ENCODE measurements at regions not wholly inside any gene's neighbourhood (a gene's known extent, or its start where the extent isn't known, plus 50 kb on each side); places are given as distances from the start of the nearest gene placed in this dataset.
"Not testable (repeated sequence)": the region's sequence is repeated elsewhere in the genome, so short reads cannot be mapped to it uniquely, and the experiment has no call there.

DNA sequence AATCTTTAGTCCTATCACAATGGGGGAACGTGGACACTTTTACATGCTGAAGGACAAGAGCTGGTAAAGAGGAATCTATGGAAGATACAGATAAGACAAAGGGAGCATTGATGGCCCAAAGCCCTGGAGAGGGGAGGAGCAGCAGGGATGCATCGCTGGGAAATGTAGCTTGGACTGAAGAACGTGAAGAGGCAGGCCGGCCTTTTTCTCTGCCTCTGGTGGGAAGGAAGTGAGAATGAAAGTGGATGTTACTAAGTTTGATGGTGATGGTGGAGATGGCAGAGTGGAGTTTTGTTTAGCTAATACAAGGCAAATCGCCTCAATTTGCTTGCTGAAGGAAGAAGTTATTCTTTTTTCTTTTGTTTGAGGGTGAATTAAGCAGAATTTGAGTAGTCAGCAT, 124.6 kb upstream of the TAF11L2 start:
- Histone ChIP-seq H3K9ac (ENCODE audit: insufficient read length) (no peak overlapping the region), H3K36me3 (ENCODE audit: insufficient read depth, low read length) (no peaks in the 10 kb centered on the region), H3K27ac (no peak overlapping the region), H3K9me3 (ENCODE audit: low read depth, low read length) (no peaks in the 10 kb centered on the region), H3K4me3 (no peak overlapping the region)
- DNase-seq (ENCODE audit: low read depth, low spot score) = no peak
- no peak for TF ChIP-seq EZH2 (IDR thresholded peaks at IDR 0.05)
- TF ChIP-seq FOXP2 (optimal IDR thresholded peaks at IDR 0.05; ENCODE audit: control extremely low read depth, extremely low read length, insufficient read depth) = no peak
- no peak for TF ChIP-seq POLR2AphosphoS5 (IDR thresholded peaks at IDR 0.05; ENCODE audit: borderline replicate concordance, low read depth, low read length)

DNA sequence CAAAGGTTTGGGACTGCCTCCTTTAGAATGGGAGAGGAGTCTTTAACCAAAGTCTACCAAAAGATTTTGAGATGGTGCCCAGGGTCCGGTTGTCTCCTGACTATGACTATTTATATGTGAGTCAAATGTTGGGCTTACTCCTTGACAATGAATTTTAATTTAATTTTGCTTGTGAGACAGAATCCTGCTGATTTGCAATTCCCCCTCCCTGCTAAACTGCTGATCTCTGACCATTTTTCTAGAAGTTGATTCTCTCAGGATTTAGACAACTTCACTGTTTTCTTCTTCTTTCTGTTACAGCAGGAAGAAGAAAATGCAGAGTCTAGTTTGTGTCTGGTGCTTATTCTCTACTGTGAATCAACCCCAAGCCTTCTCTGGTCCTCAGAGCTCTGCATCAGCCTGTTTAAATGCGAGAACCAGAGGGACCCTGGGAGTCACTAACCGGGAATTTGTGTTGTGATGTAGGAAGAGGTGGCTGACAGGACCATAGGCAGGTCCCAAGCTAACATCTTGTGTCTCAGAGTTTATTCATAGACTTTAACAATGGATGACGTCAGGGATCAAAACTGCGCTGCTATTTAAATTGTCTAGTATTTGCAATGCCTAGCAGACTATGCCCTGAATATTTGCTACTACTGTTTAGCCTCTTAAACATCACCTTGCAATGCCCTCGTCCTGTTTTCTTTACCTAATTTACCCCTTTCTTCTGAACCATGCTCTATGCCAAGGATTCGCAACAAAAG, 124.0 kb upstream of the TAF11L2 start:
- Histone ChIP-seq H3K9ac (ENCODE audit: insufficient read length) (no peak overlapping the region), H3K9me3 (ENCODE audit: low read depth, low read length) (no peaks in the 10 kb centered on the region), H3K27ac (0 out of 2 replicates have a peak overlapping the region, but pooled peaks have one; percentile 1), H3K4me3 (no peak overlapping the region), H3K36me3 (ENCODE audit: insufficient read depth, low read length) (no peaks in the 10 kb centered on the region)
- DNase-seq (ENCODE audit: low read depth, low spot score) = no peak
- TF ChIP-seq EZH2 (IDR thresholded peaks at IDR 0.05) = no peak
- no peak for TF ChIP-seq FOXP2 (optimal IDR thresholded peaks at IDR 0.05; ENCODE audit: control extremely low read depth, extremely low read length, insufficient read depth)
- no peak for TF ChIP-seq POLR2AphosphoS5 (IDR thresholded peaks at IDR 0.05; ENCODE audit: borderline replicate concordance, low read depth, low read length)

DNA sequence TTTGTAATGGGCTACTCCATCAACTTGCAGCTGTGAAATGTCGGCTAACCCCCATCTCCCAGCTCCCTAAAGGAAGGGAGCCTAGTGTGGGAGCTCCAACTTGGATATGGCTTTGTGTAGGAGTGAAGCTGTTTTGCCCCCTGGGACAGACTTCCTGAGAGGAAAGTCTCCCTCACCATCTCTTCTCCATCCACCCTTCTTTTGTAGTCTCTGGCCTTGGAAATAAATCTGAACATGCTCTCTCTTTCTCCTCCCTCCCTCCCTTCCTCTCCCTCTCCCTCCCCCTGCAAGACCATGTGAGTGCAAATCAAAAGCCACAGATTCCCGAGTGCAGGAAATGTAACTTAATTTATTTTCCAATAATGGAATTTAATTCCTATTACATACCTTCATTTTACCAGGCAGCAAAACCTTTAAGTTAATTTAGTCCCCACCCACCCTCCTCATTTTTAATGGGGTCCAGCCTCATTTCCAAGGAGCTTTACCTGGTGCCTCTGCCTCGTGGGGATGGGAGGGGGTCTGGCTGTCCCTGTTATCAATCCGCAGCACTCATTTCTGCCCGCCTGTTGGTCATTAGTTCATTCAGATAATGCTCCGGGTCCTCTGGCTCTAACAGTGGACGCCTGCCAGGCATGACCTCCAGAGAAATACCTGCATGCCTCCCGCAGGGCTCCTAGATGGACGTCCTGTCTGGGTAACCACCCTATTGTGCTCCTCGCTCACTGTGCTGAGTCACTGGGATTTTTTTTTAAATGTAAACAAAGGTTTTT, 122.9 kb upstream of the TAF11L2 start:
- no peak overlapping the region for H3K9ac ChIP-seq (ENCODE audit: insufficient read length)
- H3K36me3 ChIP-seq (ENCODE audit: insufficient read depth, low read length) = no peaks in the 10 kb centered on the region
- H3K9me3 ChIP-seq (ENCODE audit: low read depth, low read length) = no peaks in the 10 kb centered on the region
- TF ChIP-seq FOXP2 (optimal IDR thresholded peaks at IDR 0.05; ENCODE audit: control extremely low read depth, extremely low read length, insufficient read depth) = no peak
- TF ChIP-seq POLR2AphosphoS5 (IDR thresholded peaks at IDR 0.05; ENCODE audit: borderline replicate concordance, low read depth, low read length) = no peak
- TF ChIP-seq EZH2 (IDR thresholded peaks at IDR 0.05) = no peak
- DNase-seq (ENCODE audit: low read depth, low spot score) = no peak
- no peak overlapping the region for H3K4me3 ChIP-seq
- H3K27ac ChIP-seq = no peak overlapping the region

DNA sequence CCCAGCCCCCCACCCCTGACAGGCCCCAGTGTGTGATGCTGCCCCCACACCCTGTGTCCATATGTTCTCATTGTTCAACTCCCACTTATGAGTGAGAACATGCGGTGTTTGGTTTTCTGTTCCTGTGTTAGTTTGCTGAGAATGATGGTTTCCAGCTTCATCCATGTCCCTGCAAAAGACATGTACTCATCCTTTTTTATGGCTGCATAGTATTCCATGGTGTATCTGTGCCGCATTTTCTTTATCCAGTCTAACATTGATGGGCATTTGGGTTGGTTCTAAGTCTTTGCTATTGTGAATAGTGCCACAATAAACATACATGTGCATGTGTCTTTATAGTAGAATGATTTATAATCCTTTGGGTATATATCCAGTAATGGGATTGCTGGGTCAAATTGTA, 122.1 kb upstream of the TAF11L2 start:
- not testable (repeated sequence) for H3K9me3 ChIP-seq (ENCODE audit: low read depth, low read length); H3K36me3 ChIP-seq (ENCODE audit: insufficient read depth, low read length); DNase-seq (ENCODE audit: low read depth, low spot score); H3K9ac ChIP-seq (ENCODE audit: insufficient read length); H3K4me3 ChIP-seq; H3K27ac ChIP-seq

DNA sequence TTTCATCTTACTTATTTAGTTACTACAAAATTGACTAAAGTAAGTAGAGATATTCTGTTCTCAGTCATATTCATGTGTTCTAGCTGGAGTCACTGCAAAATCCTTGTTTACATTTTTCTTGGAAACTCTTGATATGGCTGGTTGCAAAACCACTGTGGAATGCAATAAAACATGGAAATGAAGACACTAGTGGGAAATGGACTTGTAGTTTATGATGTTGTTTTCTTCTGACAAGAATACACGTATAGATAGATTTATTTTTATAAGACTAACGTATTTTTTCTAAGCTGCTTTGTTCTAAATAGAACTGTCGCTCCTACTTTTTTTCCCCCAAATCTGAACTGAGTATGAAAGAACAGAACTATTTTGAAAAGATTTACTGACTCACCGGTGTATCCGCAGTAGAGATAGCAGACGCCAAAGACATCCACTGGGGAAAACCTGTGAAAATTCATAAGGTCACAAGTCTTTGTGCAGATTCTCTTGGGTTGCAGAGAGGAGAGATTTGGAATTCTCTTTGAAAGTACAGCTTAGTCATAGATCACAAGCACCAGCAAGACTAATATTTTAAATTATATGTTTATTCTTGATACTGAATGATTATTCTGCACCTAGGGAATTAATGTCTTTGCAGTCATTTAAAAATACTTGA, 119.6 kb upstream of the TAF11L2 start:
- Histone ChIP-seq H3K27ac (peak overlapping the region; percentile 78; the same call in 1 of the 2 replicates), H3K4me3 (peak overlapping the region; percentile 68), H3K36me3 (ENCODE audit: insufficient read depth, low read length) (no peaks in the 10 kb centered on the region), H3K9me3 (ENCODE audit: low read depth, low read length) (no peaks in the 10 kb centered on the region), H3K9ac (ENCODE audit: insufficient read length) (no peak overlapping the region)
- DNase-seq (ENCODE audit: low read depth, low spot score) = no peak
- TF ChIP-seq FOXP2 (optimal IDR thresholded peaks at IDR 0.05; ENCODE audit: control extremely low read depth, extremely low read length, insufficient read depth) (peak; percentile 21), POLR2AphosphoS5 (IDR thresholded peaks at IDR 0.05; ENCODE audit: borderline replicate concordance, low read depth, low read length) (no peak)

DNA sequence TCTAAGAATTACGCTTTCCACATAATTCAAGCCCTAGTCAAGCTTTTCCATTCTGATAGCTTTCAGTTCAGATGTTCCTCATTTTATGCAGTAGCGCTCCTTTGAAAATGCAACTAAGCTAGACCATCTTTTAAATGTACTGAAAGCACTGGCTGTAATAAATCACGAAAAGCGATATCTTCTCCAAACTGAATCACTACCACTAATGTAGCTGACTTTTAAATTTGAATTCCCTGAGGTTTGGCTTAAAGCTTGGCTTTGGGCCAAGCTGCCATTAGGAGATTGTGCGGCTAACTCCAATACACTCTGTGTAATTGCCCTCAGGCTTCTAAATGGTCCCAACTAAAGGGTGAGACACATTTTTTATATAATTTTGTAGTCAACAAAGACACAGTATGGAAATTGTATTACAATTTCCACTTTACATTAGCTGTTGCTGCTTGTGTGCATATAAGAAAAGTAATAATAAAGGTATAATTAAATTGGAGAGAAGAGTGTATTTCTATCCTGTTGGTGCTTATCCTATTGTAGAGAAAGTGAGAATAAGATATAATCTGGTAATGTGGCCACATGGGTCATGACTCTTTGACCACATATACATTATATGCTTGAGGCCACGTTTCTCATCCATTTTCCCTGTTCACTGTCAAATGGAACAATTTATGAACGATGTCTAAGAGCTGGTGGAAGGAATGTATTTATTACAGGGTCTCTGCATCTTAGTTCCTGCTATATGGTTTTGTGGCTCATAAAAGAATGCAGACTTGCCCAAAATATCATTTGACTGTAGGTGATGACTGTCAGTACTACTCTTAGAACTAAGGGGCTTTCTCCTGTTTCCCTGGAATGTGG, 118.7 kb upstream of the TAF11L2 start:
- Histone ChIP-seq H3K9ac (ENCODE audit: insufficient read length) (no peak overlapping the region), H3K4me3 (peak overlapping the region; percentile 68), H3K27ac (peak overlapping the region; percentile 78), H3K36me3 (ENCODE audit: insufficient read depth, low read length) (no peaks in the 10 kb centered on the region), H3K9me3 (ENCODE audit: low read depth, low read length) (no peaks in the 10 kb centered on the region)
- TF ChIP-seq FOXP2 (optimal IDR thresholded peaks at IDR 0.05; ENCODE audit: control extremely low read depth, extremely low read length, insufficient read depth) (no peak), POLR2AphosphoS5 (IDR thresholded peaks at IDR 0.05; ENCODE audit: borderline replicate concordance, low read depth, low read length) (peak; percentile 41; the same call in 1 of the 2 replicates)
- peak; percentile 86 for DNase-seq (ENCODE audit: low read depth, low spot score)

DNA sequence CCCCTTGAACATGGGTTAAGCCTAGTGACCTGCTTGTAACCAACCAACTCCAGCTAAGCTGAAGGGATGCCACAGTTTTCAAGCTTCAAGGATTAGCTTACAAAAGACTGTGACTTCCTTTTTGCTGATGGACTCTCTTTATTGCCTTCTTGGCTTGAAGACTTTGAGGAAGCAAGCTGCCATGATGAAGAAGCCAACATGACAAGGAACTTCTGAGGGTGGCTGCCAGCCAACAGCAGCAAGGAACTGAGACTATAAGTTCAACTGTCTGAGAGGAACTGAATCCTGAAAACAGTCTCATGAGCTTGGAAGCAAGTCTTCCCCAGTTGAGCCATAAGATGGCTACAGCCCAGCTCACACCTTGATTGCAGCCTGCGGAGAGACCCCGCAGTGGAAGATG, 116.1 kb upstream of the TAF11L2 start:
- H3K9ac ChIP-seq (ENCODE audit: insufficient read length) = no peak overlapping the region
- TF ChIP-seq FOXP2 (optimal IDR thresholded peaks at IDR 0.05; ENCODE audit: control extremely low read depth, extremely low read length, insufficient read depth) = no peak
- no peak for TF ChIP-seq POLR2AphosphoS5 (IDR thresholded peaks at IDR 0.05; ENCODE audit: borderline replicate concordance, low read depth, low read length)
- TF ChIP-seq EZH2 (IDR thresholded peaks at IDR 0.05) = no peak
- DNase-seq (ENCODE audit: low read depth, low spot score) = no peak
- H3K27ac ChIP-seq = no peak overlapping the region
- H3K9me3 ChIP-seq (ENCODE audit: low read depth, low read length) = no peaks in the 10 kb centered on the region
- no peak overlapping the region for H3K4me3 ChIP-seq
- no peaks in the 10 kb centered on the region for H3K36me3 ChIP-seq (ENCODE audit: insufficient read depth, low read length)

DNA sequence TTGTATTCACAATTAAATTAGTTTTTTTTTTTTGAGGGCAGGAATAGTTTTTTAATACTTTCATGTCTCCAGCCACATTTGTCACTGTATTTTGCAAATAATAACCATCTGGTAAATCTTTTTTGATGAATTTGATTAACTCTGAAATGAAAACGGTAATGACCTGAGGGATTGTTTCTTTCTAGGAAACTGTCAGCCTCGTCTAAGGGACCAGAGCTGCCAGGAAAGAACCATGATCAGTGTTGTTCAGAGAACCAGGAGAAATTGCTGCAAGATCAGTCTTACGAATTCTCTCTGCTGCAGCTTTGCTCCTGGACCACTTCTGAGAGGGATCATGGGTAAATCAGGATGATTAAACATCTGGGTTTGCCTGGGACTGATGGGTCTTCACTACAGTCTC, 114.5 kb upstream of the TAF11L2 start:
- no peak for DNase-seq (ENCODE audit: low read depth, low spot score)
- H3K9me3 ChIP-seq (ENCODE audit: low read depth, low read length) = no peaks in the 10 kb centered on the region

More for the DNA sequence above, 114.5 kb upstream of the TAF11L2 start:
- Histone ChIP-seq H3K27ac (no peak overlapping the region), H3K36me3 (ENCODE audit: insufficient read depth, low read length) (no peaks in the 10 kb centered on the region), H3K4me3 (no peak overlapping the region), H3K9ac (ENCODE audit: insufficient read length) (no peak overlapping the region)
- no peak for TF ChIP-seq EZH2 (IDR thresholded peaks at IDR 0.05)
- TF ChIP-seq POLR2AphosphoS5 (IDR thresholded peaks at IDR 0.05; ENCODE audit: borderline replicate concordance, low read depth, low read length) = no peak
- no peak for TF ChIP-seq FOXP2 (optimal IDR thresholded peaks at IDR 0.05; ENCODE audit: control extremely low read depth, extremely low read length, insufficient read depth)

Data from SK-N-MC (cell line).